ENCODE measurements at regions not wholly inside any gene's neighbourhood (a gene's known extent, or its start where the extent isn't known, plus 50 kb on each side); places are given as distances from the start of the nearest gene placed in this dataset.

DNA sequence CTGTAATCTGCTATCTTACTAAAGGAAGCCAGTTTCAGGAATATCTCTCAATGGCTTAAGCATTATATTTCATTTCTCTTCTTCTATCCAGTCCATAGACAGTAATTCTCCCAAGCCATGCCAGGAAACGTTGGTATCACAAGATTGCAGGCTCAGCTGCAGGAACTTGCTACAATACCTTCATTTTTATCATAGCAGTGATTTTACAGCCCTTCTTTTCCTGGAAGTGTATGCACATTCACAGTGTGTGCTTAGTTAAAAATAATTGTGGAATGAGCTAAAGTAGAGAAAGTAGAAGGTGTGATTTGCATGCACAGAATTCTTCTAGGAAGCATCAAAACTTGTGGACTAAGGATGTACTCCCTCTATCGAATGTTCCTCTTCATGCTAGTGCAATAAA lies 647.2 kb upstream of the PTBP2 start:
- in situ Hi-C loops (cut with MboI; ENCODE audit: low pct_ligation_motif_present in 1 of 4, low pct_unique_long_range_greater_than_20kb in 1 of 4, low sequenced_read_pairs in 3 of 4), result no loop called here
- 24 to 29% methylated on average over 2 of the region's 2 CpGs for WGBS, 2 donors (ENCODE audit: low coverage in 1 of 2)
- H3K27me3 ChIP-seq, result no peaks in the 10 kb centered on the region
- intact Hi-C loops (cut with DNase I; ENCODE audit: low total_unique reads), result no loop called here
- no peak overlapping the region for H3K4me3 ChIP-seq
- no peaks in the 10 kb centered on the region for H3K9me3 ChIP-seq
- H3K27ac ChIP-seq, result no peak overlapping the region
- H3K4me1 ChIP-seq, result no peaks in the 10 kb centered on the region
- TF ChIP-seq, protein P1, sequence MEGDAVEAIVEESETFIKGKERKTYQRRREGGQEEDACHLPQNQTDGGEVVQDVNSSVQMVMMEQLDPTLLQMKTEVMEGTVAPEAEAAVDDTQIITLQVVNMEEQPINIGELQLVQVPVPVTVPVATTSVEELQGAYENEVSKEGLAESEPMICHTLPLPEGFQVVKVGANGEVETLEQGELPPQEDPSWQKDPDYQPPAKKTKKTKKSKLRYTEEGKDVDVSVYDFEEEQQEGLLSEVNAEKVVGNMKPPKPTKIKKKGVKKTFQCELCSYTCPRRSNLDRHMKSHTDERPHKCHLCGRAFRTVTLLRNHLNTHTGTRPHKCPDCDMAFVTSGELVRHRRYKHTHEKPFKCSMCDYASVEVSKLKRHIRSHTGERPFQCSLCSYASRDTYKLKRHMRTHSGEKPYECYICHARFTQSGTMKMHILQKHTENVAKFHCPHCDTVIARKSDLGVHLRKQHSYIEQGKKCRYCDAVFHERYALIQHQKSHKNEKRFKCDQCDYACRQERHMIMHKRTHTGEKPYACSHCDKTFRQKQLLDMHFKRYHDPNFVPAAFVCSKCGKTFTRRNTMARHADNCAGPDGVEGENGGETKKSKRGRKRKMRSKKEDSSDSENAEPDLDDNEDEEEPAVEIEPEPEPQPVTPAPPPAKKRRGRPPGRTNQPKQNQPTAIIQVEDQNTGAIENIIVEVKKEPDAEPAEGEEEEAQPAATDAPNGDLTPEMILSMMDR (IDR thresholded peaks at IDR 0.05), result no peak
- TF ChIP-seq POLR2AphosphoS5 (IDR thresholded peaks at IDR 0.05) (no peak), POLR2A (IDR thresholded peaks at IDR 0.05) (no peak), EP300 (IDR thresholded peaks at IDR 0.05; ENCODE audit: low read depth) (no peak)
- no peaks in the 10 kb centered on the region for H3K36me3 ChIP-seq
- no peak for DNase-seq

- in situ Hi-C loops (cut with MboI; ENCODE audit: low pct_ligation_motif_present in 1 of 4, low pct_unique_long_range_greater_than_20kb in 1 of 4, low sequenced_read_pairs in 3 of 4) (no loop called here), intact Hi-C loops (cut with DNase I; ENCODE audit: low total_unique reads) (no loop called here)
- 27 to 39% methylated on average over 5 of the region's 5 CpGs for whole genome bisulfite sequencing, 2 donors (ENCODE audit: low coverage in 1 of 2)
Measured at GRCh38 chr1:96074876-96075577, 646.6 kb upstream of the PTBP2 start.

DNA sequence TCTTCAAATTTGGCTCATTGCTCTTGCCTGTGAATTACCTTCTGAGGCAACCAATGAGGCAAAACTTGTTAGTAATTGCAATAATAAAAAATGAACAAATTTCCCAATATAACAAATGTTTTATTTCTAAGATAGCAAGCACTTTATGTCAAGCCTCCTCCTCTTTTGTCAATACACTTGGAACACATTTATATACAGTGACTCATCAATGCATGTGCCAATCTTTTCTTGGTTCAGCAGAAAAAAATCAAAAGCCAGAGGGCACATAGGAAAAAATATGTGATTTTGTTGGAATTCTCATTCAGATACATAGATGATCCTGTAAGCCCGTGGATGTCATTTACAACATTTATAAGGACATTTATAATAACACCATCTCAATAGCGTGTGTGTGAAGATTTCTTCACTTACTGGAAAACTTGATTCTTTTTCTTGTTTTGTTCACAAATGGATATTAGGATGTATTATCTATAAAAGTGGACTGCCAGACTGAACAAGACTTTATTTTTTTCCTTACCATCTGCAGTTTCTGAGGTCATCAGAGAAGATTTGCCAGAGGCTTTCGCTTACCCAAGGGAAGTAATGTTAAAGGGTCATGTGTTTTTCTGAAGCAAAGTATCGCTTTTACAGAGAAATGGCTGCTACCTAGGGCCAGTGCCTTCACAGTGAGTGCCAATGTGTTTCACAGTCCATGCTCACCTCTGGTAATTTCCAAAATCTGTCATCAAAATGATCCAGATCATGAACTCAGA lies 645.7 kb upstream of the PTBP2 start:
- intact Hi-C loops (cut with DNase I; ENCODE audit: low total_unique reads), result no loop called here
- Histone ChIP-seq H3K27ac (no peak overlapping the region), H3K4me3 (no peak overlapping the region), H3K36me3 (no peaks in the 10 kb centered on the region), H3K27me3 (no peaks in the 10 kb centered on the region), H3K9me3 (no peaks in the 10 kb centered on the region), H3K4me1 (no peaks in the 10 kb centered on the region)
- in situ Hi-C loops (cut with MboI; ENCODE audit: low pct_ligation_motif_present in 1 of 4, low pct_unique_long_range_greater_than_20kb in 1 of 4, low sequenced_read_pairs in 3 of 4), result no loop called here
- WGBS, 2 donors (ENCODE audit: low coverage in 1 of 2), result 68% methylated on average over 3 to 4 of the region's 4 CpGs
- no peak for DNase-seq
- TF ChIP-seq EP300 (IDR thresholded peaks at IDR 0.05; ENCODE audit: low read depth) (no peak), POLR2A (IDR thresholded peaks at IDR 0.05) (no peak), POLR2AphosphoS5 (IDR thresholded peaks at IDR 0.05) (no peak)
- TF ChIP-seq, protein P1 (IDR thresholded peaks at IDR 0.05), result no peak

More at GRCh38 chr1:96074876-96075577, 646.6 kb upstream of the PTBP2 start:
- H3K9me3 ChIP-seq, result no peaks in the 10 kb centered on the region
- no peaks in the 10 kb centered on the region for H3K4me1 ChIP-seq
- DNase-seq, result no peak
- no peak for TF ChIP-seq EP300 (IDR thresholded peaks at IDR 0.05; ENCODE audit: low read depth)
- TF ChIP-seq POLR2A (IDR thresholded peaks at IDR 0.05), result no peak
- TF ChIP-seq, protein P1 (IDR thresholded peaks at IDR 0.05), result no peak
- TF ChIP-seq POLR2AphosphoS5 (IDR thresholded peaks at IDR 0.05), result no peak
- H3K27me3 ChIP-seq, result no peaks in the 10 kb centered on the region
- no peak overlapping the region for H3K4me3 ChIP-seq
- no peaks in the 10 kb centered on the region for H3K36me3 ChIP-seq
- no peak overlapping the region for H3K27ac ChIP-seq

DNA sequence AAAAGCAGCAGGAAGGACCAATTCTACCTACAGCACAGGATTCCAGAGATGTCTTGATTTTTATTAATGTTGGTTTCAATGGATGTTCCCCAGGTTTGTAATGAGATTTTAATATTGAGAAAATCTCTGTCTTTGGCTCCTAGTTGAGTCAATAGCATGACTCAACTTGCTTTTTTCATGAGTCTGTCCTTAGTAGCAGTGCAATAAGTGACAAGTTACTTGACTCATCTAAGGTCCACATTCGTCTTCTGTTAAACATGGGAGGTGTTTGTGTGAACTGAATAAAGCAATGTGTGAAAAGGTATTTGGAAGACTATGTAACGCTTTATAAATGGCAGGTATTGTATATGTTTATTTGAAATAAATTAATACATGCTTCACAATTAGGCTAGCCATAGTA lies 645.0 kb upstream of the PTBP2 start:
- Histone ChIP-seq H3K27ac (no peak overlapping the region), H3K4me3 (no peak overlapping the region), H3K36me3 (no peaks in the 10 kb centered on the region), H3K27me3 (no peaks in the 10 kb centered on the region), H3K9me3 (no peaks in the 10 kb centered on the region), H3K4me1 (no peaks in the 10 kb centered on the region)
- intact Hi-C loops (cut with DNase I; ENCODE audit: low total_unique reads), result no loop called here
- TF ChIP-seq, protein P1 (IDR thresholded peaks at IDR 0.05), result no peak
- TF ChIP-seq POLR2AphosphoS5 (IDR thresholded peaks at IDR 0.05), result no peak
- TF ChIP-seq EP300 (IDR thresholded peaks at IDR 0.05; ENCODE audit: low read depth), result no peak
- no peak for TF ChIP-seq POLR2A (IDR thresholded peaks at IDR 0.05)
- in situ Hi-C loops (cut with MboI; ENCODE audit: low pct_ligation_motif_present in 1 of 4, low pct_unique_long_range_greater_than_20kb in 1 of 4, low sequenced_read_pairs in 3 of 4), result no loop called here
- WGBS, 2 donors (ENCODE audit: low coverage in 1 of 2), result 84 to 86% methylated on average over 2 of the region's 2 CpGs
- no peak for DNase-seq
